ENCODE measurements at regions not wholly inside any gene's neighbourhood (a gene's known extent, or its start where the extent isn't known, plus 50 kb on each side); places are given as distances from the start of the nearest gene placed in this dataset.

- Histone ChIP-seq H3K4me3 (ENCODE audit: insufficient read depth, low read depth, low read length, poor library complexity, severe bottlenecking) (no peak overlapping the region), H3K9me3 (ENCODE audit: control insufficient read depth, low read length) (no peaks in the 10 kb centered on the region), H3K4me1 (ENCODE audit: control insufficient read depth, insufficient read depth, low read length, poor library complexity, severe bottlenecking) (no peaks in the 10 kb centered on the region), H3K27ac (ENCODE audit: insufficient read depth, low read length, poor library complexity, severe bottlenecking) (no peak overlapping the region), H3K36me3 (ENCODE audit: control insufficient read depth, insufficient read depth, low read length) (no peaks in the 10 kb centered on the region), H3K27me3 (replicated peaks; ENCODE audit: control insufficient read depth, insufficient read depth, low read length, poor library complexity, severe bottlenecking) (no peaks in the 10 kb centered on the region)
- no peak for DNase-seq
Observed at GRCh38 chr12:75905922-75906321, 125.7 kb downstream of the PHLDA1 start.

DNA sequence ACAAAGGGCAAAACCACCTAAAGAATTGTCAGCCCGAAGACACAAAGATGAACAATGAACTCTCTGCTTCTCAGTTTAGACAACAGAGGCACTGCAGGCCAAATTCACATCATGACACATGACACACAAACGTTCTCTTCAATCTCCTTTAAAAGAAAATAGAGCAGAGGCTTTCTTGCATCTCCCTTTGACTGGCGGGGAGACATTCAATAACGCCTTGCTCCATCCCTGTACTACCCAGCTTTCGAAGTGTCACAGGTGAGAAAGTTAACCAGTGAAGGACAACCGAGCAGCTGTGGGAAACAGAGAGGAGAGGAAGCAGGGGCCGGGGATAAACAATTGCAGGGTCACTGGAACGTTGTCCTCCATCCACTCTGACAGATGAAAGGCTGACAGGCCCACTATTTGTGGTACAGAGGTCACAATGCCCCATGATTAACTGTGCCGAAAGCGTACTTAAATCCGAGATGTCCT, 130.8 kb downstream of the PHLDA1 start:
- no peak overlapping the region for H3K27ac ChIP-seq (ENCODE audit: insufficient read depth, low read length, poor library complexity, severe bottlenecking)
- DNase-seq: no peak
- no peaks in the 10 kb centered on the region for H3K9me3 ChIP-seq (ENCODE audit: control insufficient read depth, low read length)
- no peaks in the 10 kb centered on the region for H3K27me3 ChIP-seq (replicated peaks; ENCODE audit: control insufficient read depth, insufficient read depth, low read length, poor library complexity, severe bottlenecking)
- H3K4me3 ChIP-seq (ENCODE audit: insufficient read depth, low read depth, low read length, poor library complexity, severe bottlenecking): no peak overlapping the region
- no peaks in the 10 kb centered on the region for H3K36me3 ChIP-seq (ENCODE audit: control insufficient read depth, insufficient read depth, low read length)
- no peaks in the 10 kb centered on the region for H3K4me1 ChIP-seq (ENCODE audit: control insufficient read depth, insufficient read depth, low read length, poor library complexity, severe bottlenecking)

DNA sequence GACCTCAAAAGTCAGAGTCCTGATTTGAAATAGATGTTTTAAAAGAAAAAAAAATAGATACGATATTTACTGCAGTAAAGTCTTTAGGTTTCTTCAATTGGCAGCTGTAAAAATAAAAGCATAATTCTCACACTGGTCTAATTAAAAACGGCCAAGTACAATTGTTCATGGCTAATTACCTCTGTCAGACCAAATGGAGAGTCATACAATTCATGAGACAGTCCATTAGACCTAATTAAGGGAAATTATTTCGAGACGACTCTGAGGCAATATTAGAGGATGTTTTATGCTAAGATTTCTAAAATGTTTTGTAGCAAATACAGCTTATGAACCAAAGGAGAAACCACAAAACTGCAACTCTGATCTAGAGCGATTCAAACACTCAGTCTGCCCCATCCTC, 131.3 kb downstream of the PHLDA1 start:
- Histone ChIP-seq H3K36me3 (ENCODE audit: control insufficient read depth, insufficient read depth, low read length) (no peaks in the 10 kb centered on the region), H3K27ac (ENCODE audit: insufficient read depth, low read length, poor library complexity, severe bottlenecking) (no peak overlapping the region), H3K4me1 (ENCODE audit: control insufficient read depth, insufficient read depth, low read length, poor library complexity, severe bottlenecking) (no peaks in the 10 kb centered on the region), H3K9me3 (ENCODE audit: control insufficient read depth, low read length) (no peaks in the 10 kb centered on the region), H3K4me3 (ENCODE audit: insufficient read depth, low read depth, low read length, poor library complexity, severe bottlenecking) (no peak overlapping the region), H3K27me3 (replicated peaks; ENCODE audit: control insufficient read depth, insufficient read depth, low read length, poor library complexity, severe bottlenecking) (no peaks in the 10 kb centered on the region)
- DNase-seq: no peak

DNA sequence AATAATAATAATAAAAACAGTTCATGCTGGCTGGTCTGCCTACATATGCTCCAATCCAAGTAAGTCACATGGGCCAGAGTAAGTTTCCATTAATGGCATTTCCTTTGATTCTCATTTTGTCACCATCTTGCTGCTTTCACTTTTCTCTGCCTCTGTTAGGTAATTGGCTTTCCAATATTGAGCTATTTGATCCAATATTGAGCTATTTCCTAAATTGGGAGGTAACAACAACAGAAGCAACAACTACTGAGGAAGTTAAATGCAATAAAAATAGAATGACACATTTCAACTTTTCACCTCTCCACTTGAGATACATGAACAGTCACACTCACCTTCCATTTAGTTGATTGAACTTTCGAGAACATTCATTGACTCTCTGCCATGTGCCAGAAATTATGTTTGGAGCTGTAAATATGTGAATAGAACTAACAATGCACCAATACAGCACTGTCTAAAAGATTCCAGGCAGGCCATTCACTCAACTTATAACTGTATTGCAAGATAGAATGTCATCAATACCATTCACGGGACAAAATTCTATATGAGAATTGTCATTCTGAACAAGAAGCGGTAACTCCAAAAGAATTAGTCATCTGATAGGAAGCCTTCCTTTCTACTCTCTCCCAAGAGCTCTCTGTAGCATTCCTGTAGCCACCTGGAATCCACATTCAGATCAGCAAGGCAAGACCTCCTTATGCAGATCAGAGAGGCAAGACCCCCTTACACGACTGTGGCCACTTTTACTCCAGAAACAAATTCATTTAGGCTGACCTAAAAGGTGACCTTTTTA, 136.4 kb downstream of the PHLDA1 start:
- Histone ChIP-seq H3K4me1 (ENCODE audit: control insufficient read depth, insufficient read depth, low read length, poor library complexity, severe bottlenecking) (no peaks in the 10 kb centered on the region), H3K36me3 (ENCODE audit: control insufficient read depth, insufficient read depth, low read length) (no peaks in the 10 kb centered on the region), H3K27ac (ENCODE audit: insufficient read depth, low read length, poor library complexity, severe bottlenecking) (no peak overlapping the region), H3K27me3 (replicated peaks; ENCODE audit: control insufficient read depth, insufficient read depth, low read length, poor library complexity, severe bottlenecking) (no peaks in the 10 kb centered on the region), H3K9me3 (ENCODE audit: control insufficient read depth, low read length) (no peaks in the 10 kb centered on the region), H3K4me3 (ENCODE audit: insufficient read depth, low read depth, low read length, poor library complexity, severe bottlenecking) (no peak overlapping the region)
- DNase-seq: no peak

- H3K4me1 ChIP-seq (ENCODE audit: control insufficient read depth, insufficient read depth, low read length, poor library complexity, severe bottlenecking): no peaks in the 10 kb centered on the region
- H3K9me3 ChIP-seq (ENCODE audit: control insufficient read depth, low read length): no peaks in the 10 kb centered on the region
- DNase-seq: no peak
- no peak overlapping the region for H3K27ac ChIP-seq (ENCODE audit: insufficient read depth, low read length, poor library complexity, severe bottlenecking)
- no peaks in the 10 kb centered on the region for H3K36me3 ChIP-seq (ENCODE audit: control insufficient read depth, insufficient read depth, low read length)
- H3K27me3 ChIP-seq (replicated peaks; ENCODE audit: control insufficient read depth, insufficient read depth, low read length, poor library complexity, severe bottlenecking): no peaks in the 10 kb centered on the region
- H3K4me3 ChIP-seq (ENCODE audit: insufficient read depth, low read depth, low read length, poor library complexity, severe bottlenecking): no peak overlapping the region
Observed at GRCh38 chr12:75893765-75894164, 137.8 kb downstream of the PHLDA1 start.

DNA sequence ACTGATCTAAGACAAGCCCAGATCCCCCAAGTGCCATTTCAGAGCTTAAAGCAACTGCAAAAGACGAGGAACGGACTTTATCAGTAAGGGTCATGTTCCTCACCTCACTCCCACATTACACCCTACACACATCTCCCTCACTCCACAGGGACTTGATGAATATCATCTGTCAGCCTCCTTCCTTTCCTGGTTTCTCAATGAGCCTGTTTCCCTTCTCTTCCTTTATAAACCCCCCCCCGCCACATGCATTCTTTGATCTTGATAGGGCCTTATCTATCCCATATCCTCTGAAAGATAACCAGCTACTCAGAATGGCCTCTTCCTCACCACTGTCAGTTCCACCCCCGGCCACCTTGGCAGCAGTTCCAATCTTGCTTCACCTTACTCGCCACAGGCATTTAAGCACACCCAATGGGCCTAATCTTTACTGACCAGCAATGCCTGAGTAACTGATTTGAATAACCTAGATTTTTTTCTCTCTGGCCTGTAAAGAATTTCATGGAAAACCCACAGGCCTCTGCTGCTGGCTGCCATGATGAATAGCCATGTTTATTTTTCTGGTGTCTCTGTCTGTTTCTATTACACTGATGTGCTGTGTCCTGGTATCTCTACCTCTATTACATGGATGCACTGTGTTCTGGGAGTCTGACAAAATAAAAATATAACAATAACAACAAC, 138.7 kb downstream of the PHLDA1 start:
- Histone ChIP-seq H3K27ac (ENCODE audit: insufficient read depth, low read length, poor library complexity, severe bottlenecking) (no peak overlapping the region), H3K4me1 (ENCODE audit: control insufficient read depth, insufficient read depth, low read length, poor library complexity, severe bottlenecking) (no peaks in the 10 kb centered on the region), H3K4me3 (ENCODE audit: insufficient read depth, low read depth, low read length, poor library complexity, severe bottlenecking) (no peak overlapping the region), H3K9me3 (ENCODE audit: control insufficient read depth, low read length) (no peaks in the 10 kb centered on the region), H3K27me3 (replicated peaks; ENCODE audit: control insufficient read depth, insufficient read depth, low read length, poor library complexity, severe bottlenecking) (no peaks in the 10 kb centered on the region), H3K36me3 (ENCODE audit: control insufficient read depth, insufficient read depth, low read length) (no peaks in the 10 kb centered on the region)
- no peak for DNase-seq

GRCh38 chr12:75891072-75891471, 140.5 kb downstream of the PHLDA1 start:
- Histone ChIP-seq H3K9me3 (ENCODE audit: control insufficient read depth, low read length) (no peaks in the 10 kb centered on the region), H3K27me3 (replicated peaks; ENCODE audit: control insufficient read depth, insufficient read depth, low read length, poor library complexity, severe bottlenecking) (no peaks in the 10 kb centered on the region), H3K27ac (ENCODE audit: insufficient read depth, low read length, poor library complexity, severe bottlenecking) (no peak overlapping the region), H3K4me1 (ENCODE audit: control insufficient read depth, insufficient read depth, low read length, poor library complexity, severe bottlenecking) (no peaks in the 10 kb centered on the region), H3K36me3 (ENCODE audit: control insufficient read depth, insufficient read depth, low read length) (no peaks in the 10 kb centered on the region), H3K4me3 (ENCODE audit: insufficient read depth, low read depth, low read length, poor library complexity, severe bottlenecking) (no peak overlapping the region)
- DNase-seq: no peak

DNA sequence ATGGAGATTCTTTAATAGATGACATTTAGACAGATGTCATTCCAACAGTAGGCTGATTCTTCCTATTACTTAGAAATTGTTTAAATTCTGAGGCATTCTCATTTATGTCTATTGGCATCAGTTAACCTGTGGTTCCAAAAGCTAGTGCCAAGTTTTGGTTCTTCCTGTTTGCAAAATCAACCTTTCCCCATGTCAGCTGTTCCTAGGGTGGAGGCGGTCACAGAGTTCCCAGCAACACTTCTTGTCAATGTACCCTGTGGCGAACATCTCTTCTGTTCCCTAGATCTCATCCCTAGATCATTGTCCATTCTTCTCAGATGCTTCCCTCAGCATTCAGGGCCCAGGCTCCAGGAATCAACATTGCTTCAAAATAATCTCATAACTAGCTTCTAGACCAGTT, 140.9 kb downstream of the PHLDA1 start:
- no peaks in the 10 kb centered on the region for H3K36me3 ChIP-seq (ENCODE audit: control insufficient read depth, insufficient read depth, low read length)
- no peaks in the 10 kb centered on the region for H3K27me3 ChIP-seq (replicated peaks; ENCODE audit: control insufficient read depth, insufficient read depth, low read length, poor library complexity, severe bottlenecking)
- H3K27ac ChIP-seq (ENCODE audit: insufficient read depth, low read length, poor library complexity, severe bottlenecking): no peak overlapping the region
- no peaks in the 10 kb centered on the region for H3K4me1 ChIP-seq (ENCODE audit: control insufficient read depth, insufficient read depth, low read length, poor library complexity, severe bottlenecking)
- H3K4me3 ChIP-seq (ENCODE audit: insufficient read depth, low read depth, low read length, poor library complexity, severe bottlenecking): no peak overlapping the region
- no peaks in the 10 kb centered on the region for H3K9me3 ChIP-seq (ENCODE audit: control insufficient read depth, low read length)
- DNase-seq: no peak

- DNase-seq: no peak
- Histone ChIP-seq H3K9me3 (ENCODE audit: control insufficient read depth, low read length) (no peaks in the 10 kb centered on the region), H3K4me3 (ENCODE audit: insufficient read depth, low read depth, low read length, poor library complexity, severe bottlenecking) (no peak overlapping the region), H3K27me3 (replicated peaks; ENCODE audit: control insufficient read depth, insufficient read depth, low read length, poor library complexity, severe bottlenecking) (no peaks in the 10 kb centered on the region), H3K36me3 (ENCODE audit: control insufficient read depth, insufficient read depth, low read length) (no peaks in the 10 kb centered on the region), H3K27ac (ENCODE audit: insufficient read depth, low read length, poor library complexity, severe bottlenecking) (no peak overlapping the region), H3K4me1 (ENCODE audit: control insufficient read depth, insufficient read depth, low read length, poor library complexity, severe bottlenecking) (no peaks in the 10 kb centered on the region)
Observed at GRCh38 chr12:75890141-75890540, 141.4 kb downstream of the PHLDA1 start.

GRCh38 chr12:75888874-75889613, 142.5 kb downstream of the PHLDA1 start:
- H3K36me3 ChIP-seq (ENCODE audit: control insufficient read depth, insufficient read depth, low read length): no peaks in the 10 kb centered on the region
- DNase-seq: no peak
- H3K4me3 ChIP-seq (ENCODE audit: insufficient read depth, low read depth, low read length, poor library complexity, severe bottlenecking): no peak overlapping the region
- no peaks in the 10 kb centered on the region for H3K27me3 ChIP-seq (replicated peaks; ENCODE audit: control insufficient read depth, insufficient read depth, low read length, poor library complexity, severe bottlenecking)
- no peak overlapping the region for H3K27ac ChIP-seq (ENCODE audit: insufficient read depth, low read length, poor library complexity, severe bottlenecking)
- no peaks in the 10 kb centered on the region for H3K4me1 ChIP-seq (ENCODE audit: control insufficient read depth, insufficient read depth, low read length, poor library complexity, severe bottlenecking)
- no peaks in the 10 kb centered on the region for H3K9me3 ChIP-seq (ENCODE audit: control insufficient read depth, low read length)

Measured in effector memory CD4-positive, alpha-beta T cell (primary cell).